CD14-positive monocyte (primary cell): ENCODE measurements at regions not wholly inside any gene's neighbourhood (a gene's known extent, or its start where the extent isn't known, plus 50 kb on each side); places are given as distances from the start of the nearest gene placed in this dataset.

ENCODE experiments used
- DNase-seq, 3 donors: peaks; one replicate each; pipeline ENCODE4 v3.0.0-alpha.2; 2011 to 2022
- H2AFZ ChIP-seq: 2 replicates; pipeline ENCODE4 v1.6.0; 2012; ENCODE audit warnings: mild to moderate bottlenecking, low read depth, low read length, inconsistent platforms; ENCODE audit not compliant: insufficient read depth, poor library complexity, severe bottlenecking
- H3K27ac ChIP-seq, 2 donors: 1 replicate in 1 of 2; 2 replicates in 1 of 2; pipeline ENCODE4 v1.5.1; 2012 to 2013; ENCODE audit warnings: low read length in 2 of 2, control low read depth in 1 of 2, inconsistent platforms in 1 of 2, low read depth in 1 of 2, mild to moderate bottlenecking in 1 of 2
- H3K27me3 ChIP-seq, 2 donors: one replicate each; pipeline versions ENCODE4 v1.6.0 to v1.6.1; 2011 to 2013; ENCODE audit warnings: low read length in 2 of 2; ENCODE audit not compliant: control insufficient read depth in 2 of 2, insufficient read depth in 2 of 2
- H3K36me3 ChIP-seq, 2 donors: replicated peaks in 1 of 2; 1 replicate in 1 of 2; 2 replicates in 1 of 2; pipeline versions ENCODE4 v1.5.1 to v1.6.1; 2012 to 2013; ENCODE audit warnings: low read length in 2 of 2, control low read depth in 1 of 2, inconsistent platforms in 1 of 2, mild to moderate bottlenecking in 1 of 2; ENCODE audit not compliant: insufficient read depth in 2 of 2, control insufficient read depth in 1 of 2
- H3K4me1 ChIP-seq, 2 donors: 1 replicate in 1 of 2; 2 replicates in 1 of 2; pipeline versions ENCODE4 v1.5.1 to v1.6.1; 2012 to 2013; ENCODE audit warnings: low read length in 2 of 2, control low read depth in 1 of 2, inconsistent platforms in 1 of 2, mild to moderate bottlenecking in 1 of 2, moderate library complexity in 1 of 2; ENCODE audit not compliant: insufficient read depth in 2 of 2, control insufficient read depth in 1 of 2
- H3K4me2 ChIP-seq: replicated peaks from 2 replicates; pipeline ENCODE3; 2012; ENCODE audit warnings: low read length, moderate library complexity, mild to moderate bottlenecking; ENCODE audit not compliant: poor library complexity, severe bottlenecking; ENCODE audit errors: extremely low read depth
- H3K4me3 ChIP-seq, 3 experiments: fragments of 200-600 bp in 1 of 3; sonication (generic) in 1 of 3; replicated peaks in 1 of 3; 1 replicate in 2 of 3; 2 replicates in 1 of 3; pipeline ENCODE4 v1.5.1; 2011 to 2013; ENCODE audit warnings: low read length in 3 of 3, mild to moderate bottlenecking in 3 of 3, control low read depth in 2 of 3, low read depth in 2 of 3, inconsistent platforms in 1 of 3, moderate library complexity in 1 of 3
- H3K79me2 ChIP-seq: 2 replicates; pipeline ENCODE4 v1.6.0; 2012; ENCODE audit warnings: mild to moderate bottlenecking, control low read depth, inconsistent platforms, low read length, moderate library complexity; ENCODE audit not compliant: insufficient read depth
- H3K9ac ChIP-seq: 2 replicates; pipeline ENCODE4 v1.6.0; 2017; ENCODE audit warnings: low read length, mild to moderate bottlenecking; ENCODE audit not compliant: insufficient read depth, poor library complexity, severe bottlenecking
- H3K9me3 ChIP-seq, 2 donors: replicated peaks in 1 of 2; 1 replicate in 1 of 2; 2 replicates in 1 of 2; pipeline versions ENCODE4 v1.5.1 to v1.6.1; 2012 to 2013; ENCODE audit warnings: low read length in 2 of 2, control low read depth in 1 of 2; ENCODE audit not compliant: control insufficient read depth in 1 of 2, insufficient read depth in 1 of 2
- H4K20me1 ChIP-seq: 2 replicates; pipeline ENCODE4 v1.6.0; 2012; ENCODE audit warnings: mild to moderate bottlenecking, low read length, control low read depth, moderate library complexity; ENCODE audit not compliant: insufficient read depth
- H3K27ac Mint-ChIP-seq, 7 donors: one replicate each; pipeline ENCODE4 v1.8.0; 2020; ENCODE audit warnings: mild to moderate bottlenecking in 7 of 7, mixed read lengths in 7 of 7, moderate library complexity in 6 of 7, inconsistent platforms in 2 of 7
- H3K27me3 Mint-ChIP-seq, 3 donors: one replicate each; pipeline ENCODE4 v1.8.0; 2021 to 2022; ENCODE audit warnings: low read depth in 3 of 3, mild to moderate bottlenecking in 3 of 3, mixed read lengths in 3 of 3, moderate library complexity in 3 of 3, inconsistent platforms in 1 of 3
- H3K36me3 Mint-ChIP-seq, 2 donors: one replicate each; pipeline ENCODE4 v1.8.0; 2020; ENCODE audit warnings: mixed read lengths in 2 of 2, inconsistent platforms in 1 of 2, mild to moderate bottlenecking in 1 of 2
- H3K4me1 Mint-ChIP-seq: one replicate; pipeline ENCODE4 v1.8.0; 2020; ENCODE audit warnings: mild to moderate bottlenecking, mixed read lengths
- H3K4me3 Mint-ChIP-seq, 2 donors: one replicate each; pipeline ENCODE4 v1.8.0; 2020; ENCODE audit warnings: mild to moderate bottlenecking in 2 of 2, mixed read lengths in 2 of 2, moderate library complexity in 1 of 2
- H3K9me3 Mint-ChIP-seq, 7 donors: one replicate each; pipeline ENCODE4 v1.8.0; 2020 to 2022; ENCODE audit warnings: mixed read lengths in 7 of 7, mild to moderate bottlenecking in 6 of 7, moderate library complexity in 6 of 7, inconsistent platforms in 2 of 7
- WGBS: methylation state at CpG from one replicate; pipeline ENCODE4 v1.1.5; 2013; ENCODE audit warnings: missing lambda C conversion rate; ENCODE audit not compliant: insufficient coverage; 5-methylcytosine and 5-hydroxymethylcytosine counted together
- intact Hi-C, 2 donors: fragments of 100-400 bp; cut with micrococcal nuclease; formaldehyde crosslinking; loops; one replicate each; pipeline versions ENCODE4 v1.15.0 to v1.15.1; 2023
- TF ChIP-seq, protein P1 (sequence below): fragments of 200-600 bp; IDR thresholded peaks from one replicate; pipeline ENCODE4 v1.8.0; 2022; ENCODE audit warnings: antibody characterized with exemption, mild to moderate bottlenecking

DNA sequence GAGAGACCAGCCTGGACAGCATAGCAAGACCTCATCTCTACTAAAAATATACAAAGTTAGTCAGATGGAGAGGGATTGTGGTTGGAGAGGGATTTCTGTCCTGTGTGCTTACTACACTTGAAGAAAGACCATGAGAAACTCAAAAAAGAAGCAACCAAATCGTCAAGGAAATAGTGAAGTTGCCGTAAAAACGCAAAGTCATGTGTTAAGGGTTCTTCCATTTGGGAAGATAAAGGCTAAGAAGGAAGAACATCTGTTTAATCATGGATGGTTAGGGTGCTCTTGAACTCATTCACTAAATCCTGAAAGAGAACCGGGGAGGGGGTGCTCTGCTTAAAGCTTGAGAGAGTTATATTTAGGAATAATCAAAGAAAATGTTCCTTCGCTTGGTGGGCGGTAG lies 59.8 kb upstream of the KDM7A start:
- TF ChIP-seq, protein P1, sequence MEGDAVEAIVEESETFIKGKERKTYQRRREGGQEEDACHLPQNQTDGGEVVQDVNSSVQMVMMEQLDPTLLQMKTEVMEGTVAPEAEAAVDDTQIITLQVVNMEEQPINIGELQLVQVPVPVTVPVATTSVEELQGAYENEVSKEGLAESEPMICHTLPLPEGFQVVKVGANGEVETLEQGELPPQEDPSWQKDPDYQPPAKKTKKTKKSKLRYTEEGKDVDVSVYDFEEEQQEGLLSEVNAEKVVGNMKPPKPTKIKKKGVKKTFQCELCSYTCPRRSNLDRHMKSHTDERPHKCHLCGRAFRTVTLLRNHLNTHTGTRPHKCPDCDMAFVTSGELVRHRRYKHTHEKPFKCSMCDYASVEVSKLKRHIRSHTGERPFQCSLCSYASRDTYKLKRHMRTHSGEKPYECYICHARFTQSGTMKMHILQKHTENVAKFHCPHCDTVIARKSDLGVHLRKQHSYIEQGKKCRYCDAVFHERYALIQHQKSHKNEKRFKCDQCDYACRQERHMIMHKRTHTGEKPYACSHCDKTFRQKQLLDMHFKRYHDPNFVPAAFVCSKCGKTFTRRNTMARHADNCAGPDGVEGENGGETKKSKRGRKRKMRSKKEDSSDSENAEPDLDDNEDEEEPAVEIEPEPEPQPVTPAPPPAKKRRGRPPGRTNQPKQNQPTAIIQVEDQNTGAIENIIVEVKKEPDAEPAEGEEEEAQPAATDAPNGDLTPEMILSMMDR: no peak
- no peak overlapping the region for H3K27ac ChIP-seq
- peak in 1 of 3 donors; percentile 23 for DNase-seq
- intact Hi-C loops: loop anchor here in 1 of 2 donors (5.0 kb wide), 1 partner anchor 56 kb away; no protein-coding TSS in a partner anchor
- H3K9me3 ChIP-seq: no peaks in the 10 kb centered on the region
- 73% methylated on average over 6 of the region's 6 CpGs for WGBS
- H3K4me3 Mint-ChIP-seq: no peak overlapping the region
- no peak overlapping the region for H3K4me2 ChIP-seq
- peaks cover 48 to 60% of the 10 kb centered on the region in 2 donors for H3K4me1 ChIP-seq
- peaks cover 0 to 5% (median 0%) of the 10 kb centered on the region in 3 donors for H3K27me3 Mint-ChIP-seq
- H3K4me3 ChIP-seq: no peak overlapping the region
- H2AFZ ChIP-seq: no peak overlapping the region
- H3K27ac Mint-ChIP-seq: peak overlapping the region in 1 of 7 donors; percentile 3
- no peaks in the 10 kb centered on the region for H3K36me3 ChIP-seq
- H3K27me3 ChIP-seq: no peaks in the 10 kb centered on the region
- H3K4me1 Mint-ChIP-seq: peaks cover 60% of the 10 kb centered on the region
- no peaks in the 10 kb centered on the region for H3K79me2 ChIP-seq
- peaks cover 0 to 1% (median 0%) of the 10 kb centered on the region in 7 donors for H3K9me3 Mint-ChIP-seq
- H3K9ac ChIP-seq: no peak overlapping the region
- H3K36me3 Mint-ChIP-seq: peaks cover 0 to 5% of the 10 kb centered on the region in 2 donors
- H4K20me1 ChIP-seq: no peaks in the 10 kb centered on the region

GRCh38 chr7:140235114-140235513 lies 58.3 kb upstream of the KDM7A start:
- Mint-ChIP-seq H3K27me3 (peaks cover 0 to 5% (median 0%) of the 10 kb centered on the region in 3 donors), H3K4me1 (peaks cover 60% of the 10 kb centered on the region), H3K36me3 (peaks cover 0 to 5% of the 10 kb centered on the region in 2 donors), H3K4me3 (no peak overlapping the region), H3K27ac (peak overlapping the region in 1 of 7 donors; percentile 50), H3K9me3 (peaks cover 0 to 1% (median 0%) of the 10 kb centered on the region in 7 donors)
- Histone ChIP-seq H2AFZ (no peak overlapping the region), H3K4me1 (peaks cover 54 to 71% of the 10 kb centered on the region in 2 donors), H3K27ac (no peak overlapping the region), H4K20me1 (no peaks in the 10 kb centered on the region), H3K9me3 (no peaks in the 10 kb centered on the region), H3K4me3 (no peak overlapping the region), H3K4me2 (no peak overlapping the region), H3K27me3 (no peaks in the 10 kb centered on the region), H3K9ac (no peak overlapping the region), H3K36me3 (no peaks in the 10 kb centered on the region), H3K79me2 (no peaks in the 10 kb centered on the region)
- intact Hi-C loops: loop anchor here in 1 of 2 donors (5.0 kb wide), 1 partner anchor 57 kb away; no protein-coding TSS in a partner anchor
- WGBS: 100% methylated on average over 2 of the region's 5 CpGs
- DNase-seq: no peak
- TF ChIP-seq, protein P1: no peak
